ENCODE measurements at regions not wholly inside any gene's neighbourhood (a gene's known extent, or its start where the extent isn't known, plus 50 kb on each side); places are given as distances from the start of the nearest gene placed in this dataset.

- Histone ChIP-seq H3K9me3 (ENCODE audit: low read length) (no peaks in the 10 kb centered on the region), H4K20me1 (ENCODE audit: insufficient read depth, low read length) (no peaks in the 10 kb centered on the region), H3K4me2 (ENCODE audit: low read length) (no peak overlapping the region), H3K27me3 (ENCODE audit: insufficient read depth, low read length) (no peaks in the 10 kb centered on the region), H3F3A (ENCODE audit: insufficient read depth, low read length) (no peaks in the 10 kb centered on the region), H3K4me1 (ENCODE audit: insufficient read depth, low read length, severe bottlenecking) (no peaks in the 10 kb centered on the region), H3K9me2 (ENCODE audit: low read depth, low read length) (no peaks in the 10 kb centered on the region), H3K27ac (ENCODE audit: low read depth, low read length, poor library complexity, severe bottlenecking) (no peak overlapping the region), H3K4me3 (ENCODE audit: low read depth, low read length, poor library complexity, severe bottlenecking) (no peak overlapping the region), H2AFZ (ENCODE audit: low read length) (no peak overlapping the region), H3K79me2 (ENCODE audit: insufficient read depth, low read length) (no peaks in the 10 kb centered on the region), H3K36me3 (ENCODE audit: insufficient read depth, low read length) (no peaks in the 10 kb centered on the region), H3K9ac (ENCODE audit: low read length) (no peak overlapping the region)
- TF ChIP-seq EZH2 (IDR thresholded peaks at IDR 0.05; ENCODE audit: borderline replicate concordance, low read length): no peak
- no peak for TF ChIP-seq CTCF (IDR thresholded peaks at IDR 0.05; ENCODE audit: low read length)
These were observed 1132.9 kb upstream of the WWC1 start for GRCh38 chr5:167158588-167158987.

- Histone ChIP-seq H3K4me2 (ENCODE audit: low read length) (no peak overlapping the region), H3K79me2 (ENCODE audit: insufficient read depth, low read length) (no peaks in the 10 kb centered on the region), H3F3A (ENCODE audit: insufficient read depth, low read length) (no peaks in the 10 kb centered on the region), H3K4me3 (ENCODE audit: low read depth, low read length, poor library complexity, severe bottlenecking) (no peak overlapping the region), H3K9ac (ENCODE audit: low read length) (no peak overlapping the region), H3K9me3 (ENCODE audit: low read length) (no peaks in the 10 kb centered on the region), H3K9me2 (ENCODE audit: low read depth, low read length) (no peaks in the 10 kb centered on the region), H3K4me1 (ENCODE audit: insufficient read depth, low read length, severe bottlenecking) (no peaks in the 10 kb centered on the region), H2AFZ (ENCODE audit: low read length) (no peak overlapping the region), H3K36me3 (ENCODE audit: insufficient read depth, low read length) (no peaks in the 10 kb centered on the region), H3K27me3 (ENCODE audit: insufficient read depth, low read length) (no peaks in the 10 kb centered on the region), H3K27ac (ENCODE audit: low read depth, low read length, poor library complexity, severe bottlenecking) (no peak overlapping the region), H4K20me1 (ENCODE audit: insufficient read depth, low read length) (no peaks in the 10 kb centered on the region)
- TF ChIP-seq CTCF (IDR thresholded peaks at IDR 0.05; ENCODE audit: low read length): no peak
- TF ChIP-seq EZH2 (IDR thresholded peaks at IDR 0.05; ENCODE audit: borderline replicate concordance, low read length): no peak
These were observed 1131.1 kb upstream of the WWC1 start for GRCh38 chr5:167160388-167160787.

- no peak overlapping the region for H3K4me2 ChIP-seq (ENCODE audit: low read length)
- H4K20me1 ChIP-seq (ENCODE audit: insufficient read depth, low read length): no peaks in the 10 kb centered on the region
- no peaks in the 10 kb centered on the region for H3K27me3 ChIP-seq (ENCODE audit: insufficient read depth, low read length)
- H3K36me3 ChIP-seq (ENCODE audit: insufficient read depth, low read length): no peaks in the 10 kb centered on the region
- no peak overlapping the region for H3K9ac ChIP-seq (ENCODE audit: low read length)
- H3K4me3 ChIP-seq (ENCODE audit: low read depth, low read length, poor library complexity, severe bottlenecking): no peak overlapping the region
- no peaks in the 10 kb centered on the region for H3F3A ChIP-seq (ENCODE audit: insufficient read depth, low read length)
- TF ChIP-seq CTCF (IDR thresholded peaks at IDR 0.05; ENCODE audit: low read length) (no peak), EZH2 (IDR thresholded peaks at IDR 0.05; ENCODE audit: borderline replicate concordance, low read length) (no peak)
- H3K79me2 ChIP-seq (ENCODE audit: insufficient read depth, low read length): no peaks in the 10 kb centered on the region
- no peaks in the 10 kb centered on the region for H3K4me1 ChIP-seq (ENCODE audit: insufficient read depth, low read length, severe bottlenecking)
- no peaks in the 10 kb centered on the region for H3K9me2 ChIP-seq (ENCODE audit: low read depth, low read length)
- no peak overlapping the region for H3K27ac ChIP-seq (ENCODE audit: low read depth, low read length, poor library complexity, severe bottlenecking)
- H3K9me3 ChIP-seq (ENCODE audit: low read length): no peaks in the 10 kb centered on the region
- no peak overlapping the region for H2AFZ ChIP-seq (ENCODE audit: low read length)
These were observed 1124.7 kb upstream of the WWC1 start for GRCh38 chr5:167166696-167167095.
